GM12878 (cell line): ENCODE measurements at regions not wholly inside any gene's neighbourhood (a gene's known extent, or its start where the extent isn't known, plus 50 kb on each side); places are given as distances from the start of the nearest gene placed in this dataset.
A peak's percentile ranks its signal among the peaks of the same experiment; 100 is the strongest.

Experiments used
- ATAC-seq: fragments of 200-7000 bp; cut with Tn5 transposase; 3 replicates; pipeline ENCODE4 v1.9.1; 2020; ENCODE audit warnings: mild to moderate bottlenecking, moderate library complexity
- BruUV-seq: library from RNA; stranded (reverse); fragments of 400-500 nt; replicated peaks from 2 replicates; lab custom pipeline; 2021; lab: Mats Ljungman, UMichigan
- CTCF ChIA-PET: fragments of 300-600 bp; sonication (Branson Sonifier 250); formaldehyde crosslinking; extraction: SDS; loops from one replicate; lab custom pipeline; 2021; ENCODE audit warnings: inconsistent platforms; lab: Yijun Ruan, JAX
- POLR2A ChIA-PET: fragments of 350-600 bp; formaldehyde crosslinking; extraction: SDS; loops from one replicate; lab custom pipeline; 2021; ENCODE audit warnings: inconsistent platforms; lab: Charles Lee
- RAD21 ChIA-PET: fragments of 300-600 bp; sonication (Branson Sonifier 250); formaldehyde crosslinking; loops from one replicate; lab custom pipeline; 2023; ENCODE audit warnings: antibody characterized with exemption; ENCODE audit not compliant: unreplicated experiment; lab: Charles Lee
- SMC1A ChIA-PET: fragments of 300-600 bp; sonication (Branson Sonifier 250); formaldehyde crosslinking; loops from one replicate; lab custom pipeline; 2023; ENCODE audit not compliant: unreplicated experiment, uncharacterized antibody; lab: Charles Lee
- DNase-seq: peaks from one replicate; pipeline ENCODE4 v3.0.0-alpha.2; 2011; ENCODE audit warnings: low read depth, low spot score
- FAIRE-seq: peaks from 3 replicates; lab custom pipeline; 2011; peaks lifted over from hg19 to GRCh38; lab: Jason Lieb, UNC
- H2AFZ ChIP-seq: 2 replicates; pipeline ENCODE4 v1.6.0; 2011; ENCODE audit warnings: low read depth, low read length, control low read depth; ENCODE audit not compliant: control insufficient read depth
- H3K27ac ChIP-seq: 2 replicates; pipeline ENCODE4 v1.5.1; 2011; ENCODE audit warnings: control low read depth; ENCODE audit not compliant: control insufficient read depth, insufficient read depth
- H3K27me3 ChIP-seq, 2 experiments: replicated peaks in 1 of 2; 2 replicates each; pipeline versions ENCODE4 v1.6.0 to v1.6.1; 2011; ENCODE audit warnings: low read length in 1 of 2; ENCODE audit not compliant: control insufficient read depth in 2 of 2, insufficient read depth in 2 of 2
- H3K36me3 ChIP-seq, 2 experiments: 2 replicates each; pipeline ENCODE4 v1.5.1; 2011; ENCODE audit warnings: low read length in 1 of 2; ENCODE audit not compliant: control insufficient read depth in 2 of 2, insufficient read depth in 2 of 2
- H3K4me1 ChIP-seq: 2 replicates; pipeline ENCODE4 v1.6.1; 2011; ENCODE audit warnings: mild to moderate bottlenecking, low read length, moderate library complexity, mixed read lengths; ENCODE audit not compliant: control insufficient read depth, insufficient read depth
- H3K4me2 ChIP-seq: 2 replicates; pipeline ENCODE4 v1.6.0; 2011; ENCODE audit warnings: control low read depth; ENCODE audit not compliant: control insufficient read depth, insufficient read depth
- H3K4me3 ChIP-seq: fragments of 200-600 bp; sonication (generic); 2 replicates; pipeline ENCODE4 v1.5.1; 2016
- H3K79me2 ChIP-seq: 2 replicates; pipeline ENCODE4 v1.6.0; 2011; ENCODE audit warnings: low read length; ENCODE audit not compliant: control insufficient read depth, insufficient read depth
- H3K9ac ChIP-seq: 2 replicates; pipeline ENCODE4 v1.8.0; 2011; ENCODE audit warnings: low read length, control low read depth, mixed read lengths; ENCODE audit not compliant: control insufficient read depth, insufficient read depth
- H3K9me3 ChIP-seq: replicated peaks from 3 replicates; pipeline ENCODE4 v1.5.1; 2011; ENCODE audit warnings: mild to moderate bottlenecking, low read length; ENCODE audit not compliant: control insufficient read depth, insufficient read depth
- H4K20me1 ChIP-seq: 2 replicates; pipeline ENCODE4 v1.6.0; 2011; ENCODE audit not compliant: control insufficient read depth, insufficient read depth
- ATF2 ChIP-seq: IDR thresholded peaks from 2 replicates; pipeline ENCODE4 v1.6.1; 2012; ENCODE audit warnings: low read length, inconsistent platforms
- BHLHE40 ChIP-seq, 2 experiments: fragments of 450-650 bp in 1 of 2; IDR thresholded peaks; 2 replicates each; pipeline ENCODE4 v1.6.1; 2011 to 2017; ENCODE audit warnings: low read depth in 2 of 2, borderline replicate concordance in 1 of 2, improper control_type of control experiment in 1 of 2, low read length in 1 of 2, mild to moderate bottlenecking in 1 of 2
- CHD4 ChIP-seq: fragments of 200-600 bp; sonication (generic); IDR thresholded peaks from 2 replicates; pipeline ENCODE4 v1.6.1; 2016; ENCODE audit warnings: mild to moderate bottlenecking
- CREB1 ChIP-seq: IDR thresholded peaks from 2 replicates; pipeline ENCODE4 v1.6.1; 2012; ENCODE audit warnings: low read depth, mild to moderate bottlenecking, inconsistent platforms
- IKZF1 ChIP-seq: fragments of 450-650 bp; conservative IDR thresholded peaks from 2 replicates; pipeline ENCODE4 v1.6.1; 2017; ENCODE audit warnings: antibody characterized with exemption, mild to moderate bottlenecking
- JUNB ChIP-seq: IDR thresholded peaks from 2 replicates; pipeline ENCODE4 v1.6.1; 2016; ENCODE audit warnings: antibody characterized with exemption, mild to moderate bottlenecking
- KDM1A ChIP-seq: fragments of 200-600 bp; sonication (generic); IDR thresholded peaks from 2 replicates; pipeline ENCODE4 v1.6.1; 2016; ENCODE audit warnings: borderline replicate concordance
- PAX5 ChIP-seq: IDR thresholded peaks from 2 replicates; pipeline ENCODE4 v1.6.1; 2011; ENCODE audit warnings: low read depth, low read length, borderline replicate concordance
- PAX8 ChIP-seq: fragments of 450-650 bp; IDR thresholded peaks from 2 replicates; pipeline ENCODE4 v1.6.1; 2017; ENCODE audit warnings: mild to moderate bottlenecking, moderate library complexity
- POLR2AphosphoS2 ChIP-seq: IDR thresholded peaks from 2 replicates; pipeline ENCODE4 v1.6.1; 2011; ENCODE audit warnings: low read depth, mild to moderate bottlenecking, low read length, improper control_type of control experiment, moderate library complexity
- SIX5 ChIP-seq: IDR thresholded peaks from 2 replicates; pipeline ENCODE4 v1.6.1; 2011; ENCODE audit warnings: mild to moderate bottlenecking, low read depth, low read length, moderate library complexity; ENCODE audit not compliant: severe bottlenecking
- SMAD1 ChIP-seq: fragments of 450-650 bp; IDR thresholded peaks from 2 replicates; pipeline ENCODE4 v1.6.1; 2018; ENCODE audit warnings: mild to moderate bottlenecking, low read depth; ENCODE audit not compliant: partially characterized antibody
- SMC3 ChIP-seq: IDR thresholded peaks from 2 replicates; pipeline ENCODE4 v1.6.1; 2011; ENCODE audit warnings: low read length, improper control_type of control experiment, borderline replicate concordance
- SPI1 ChIP-seq: IDR thresholded peaks from 2 replicates; pipeline ENCODE4 v1.6.1; 2011; ENCODE audit warnings: low read depth, mild to moderate bottlenecking, low read length, moderate library complexity, borderline replicate concordance; ENCODE audit not compliant: insufficient read depth
- STAT3 ChIP-seq: IDR thresholded peaks from 2 replicates; pipeline ENCODE4 v1.6.1; 2011; ENCODE audit warnings: low read depth, low read length, improper control_type of control experiment
- WGBS: methylation state at CpG from one replicate; pipeline ENCODE4 v1.1.6; 2016; ENCODE audit warnings: low lambda C conversion rate; ENCODE audit not compliant: insufficient replicate concordance, insufficient coverage; ENCODE audit errors: missing lambda C conversion rate; 5-methylcytosine and 5-hydroxymethylcytosine counted together
- in situ Hi-C: fragments of 300-500 bp; cut with MboI; formaldehyde crosslinking; loops from 9 replicates; pipeline ENCODE4 v1.14.3; 2018; ENCODE audit warnings: mixed read lengths
- intact Hi-C: fragments of 100-400 bp; cut with micrococcal nuclease; formaldehyde crosslinking; loops from one replicate; pipeline ENCODE4 v1.14.2; 2022; ENCODE audit not compliant: unreplicated experiment

- POLR2A ChIA-PET: interaction anchor here (1.2 to 1.7 kb wide), 2 partner anchors 14 to 46 kb away, joined by 3 to 4 read pairs; no protein-coding TSS in a partner anchor
- no peak for FAIRE-seq
- peaks cover 4% of the 10 kb centered on the region; the same call in 1 of the 2 replicates for H3K4me1 ChIP-seq
- WGBS: 50% methylated on average over 5 of the region's 5 CpGs
- H3K4me3 ChIP-seq: no peak overlapping the region
- intact Hi-C loops: no loop called here
- H4K20me1 ChIP-seq: no peaks in the 10 kb centered on the region
- H3K36me3 ChIP-seq: no peaks in the 10 kb centered on the region
- TF ChIP-seq CREB1 (no peak), POLR2AphosphoS2 (no peak), PAX5 (no peak)
- BruUV-seq: no TSS peak
- in situ Hi-C loops: no loop called here
- no peak for DNase-seq
- ATAC-seq: no peak
- H3K79me2 ChIP-seq: no peaks in the 10 kb centered on the region
- RAD21 ChIA-PET: interaction anchor here (1.0 to 2.9 kb wide), 4 partner anchors 14 to 66 kb away, joined by 3 to 13 read pairs (median 8); no protein-coding TSS in a partner anchor
- no peak overlapping the region for H3K27ac ChIP-seq
- H3K4me2 ChIP-seq: no peak overlapping the region
- H2AFZ ChIP-seq: no peak overlapping the region
- CTCF ChIA-PET: interaction anchor here (0.6 to 2.0 kb wide), 4 partner anchors 39 to 66 kb away, joined by 3 to 6 read pairs (median 3); no protein-coding TSS in a partner anchor
- no peaks in the 10 kb centered on the region; the same call in 2 of the 3 replicates for H3K9me3 ChIP-seq
- H3K27me3 ChIP-seq: no peaks in the 10 kb centered on the region; a peak in 1 of 4 replicates
- SMC1A ChIA-PET: interaction anchor here (0.8 to 4.8 kb wide), 9 partner anchors 16 to 151 kb away, joined by 3 to 22 read pairs (median 4); no protein-coding TSS in a partner anchor
- no peak overlapping the region for H3K9ac ChIP-seq
Observed at GRCh38 chr10:43964486-43964885, 315.8 kb upstream of the ZNF32 start.

- Histone ChIP-seq H3K79me2 (no peaks in the 10 kb centered on the region), H4K20me1 (no peaks in the 10 kb centered on the region), H3K9me3 (no peaks in the 10 kb centered on the region; the same call in 2 of the 3 replicates), H3K4me2 (no peak overlapping the region), H3K9ac (no peak overlapping the region), H3K4me3 (no peak overlapping the region), H2AFZ (no peak overlapping the region), H3K36me3 (no peaks in the 10 kb centered on the region), H3K27ac (no peak overlapping the region), H3K4me1 (peaks cover 4% of the 10 kb centered on the region; the same call in 1 of the 2 replicates), H3K27me3 (no peaks in the 10 kb centered on the region; a peak in 1 of 4 replicates)
- POLR2A ChIA-PET: interaction anchor here (1.7 kb wide), 1 partner anchor 14 kb away, joined by 4 read pairs; no protein-coding TSS in a partner anchor
- FAIRE-seq (no peak), DNase-seq (no peak), ATAC-seq (no peak)
- BruUV-seq: no TSS peak
- SMC1A ChIA-PET: interaction anchor here (1.3 to 4.8 kb wide), 6 partner anchors 15 to 152 kb away, joined by 3 to 22 read pairs (median 6); no protein-coding TSS in a partner anchor
- RAD21 ChIA-PET: interaction anchor here (1.0 to 2.9 kb wide), 3 partner anchors 15 to 66 kb away, joined by 3 to 13 read pairs (median 8); no protein-coding TSS in a partner anchor
- 22% methylated on average over 10 of the region's 10 CpGs for WGBS
- in situ Hi-C loops: no loop called here
- CTCF ChIA-PET: interaction anchor here (0.6 to 2.0 kb wide), 4 partner anchors 39 to 66 kb away, joined by 3 to 6 read pairs (median 3); no protein-coding TSS in a partner anchor
- intact Hi-C loops: no loop called here
- TF ChIP-seq CREB1: no peak
- TF ChIP-seq BHLHE40 (IDR thresholded peaks at IDR 0.05; ENCODE audit: borderline replicate concordance in 1 of 2, low read depth in 2 of 2, low read length in 1 of 2): peak in 1 of 2 experiments; percentile 45; a peak in 1 of 4 replicates
- TF ChIP-seq SPI1: peak; percentile 45; the same call in 1 of the 2 replicates
- no peak for TF ChIP-seq JUNB
- TF ChIP-seq KDM1A: no peak
- TF ChIP-seq SMAD1: no peak
- no peak for TF ChIP-seq SMC3
- TF ChIP-seq PAX8: no peak
- TF ChIP-seq IKZF1: peak; percentile 49
- no peak for TF ChIP-seq CHD4
- no peak for TF ChIP-seq ATF2
- no peak for TF ChIP-seq SIX5
- TF ChIP-seq STAT3: no peak
Observed at GRCh38 chr10:43963793-43964425, 315.2 kb upstream of the ZNF32 start.
